GM10266 (cell line): ENCODE measurements at regions not wholly inside any gene's neighbourhood (a gene's known extent, or its start where the extent isn't known, plus 50 kb on each side); places are given as distances from the start of the nearest gene placed in this dataset.

Experiments
- DNase-seq: peaks from one replicate; pipeline ENCODE4 v3.0.0; 2012; ENCODE audit errors: extremely low spot score
- CTCF ChIP-seq: IDR thresholded peaks from 2 replicates; pipeline ENCODE4 v1.5.1; 2012; ENCODE audit warnings: mild to moderate bottlenecking, low read depth; ENCODE audit not compliant: control insufficient read depth, insufficient read depth; ENCODE audit errors: missing control alignments

GRCh38 chr12:24749171-24749570 is 199.7 kb downstream of the BCAT1 start:
- DNase-seq = no peak
- TF ChIP-seq CTCF = no peak

GRCh38 chr12:24748326-24748725 is 200.6 kb downstream of the BCAT1 start:
- DNase-seq = no peak
- TF ChIP-seq CTCF = no peak

- TF ChIP-seq CTCF = no peak
- DNase-seq = no peak
These were observed 202.0 kb downstream of the BCAT1 start for GRCh38 chr12:24746864-24747263.

GRCh38 chr12:24746006-24746671 is 202.8 kb downstream of the BCAT1 start:
- TF ChIP-seq CTCF = no peak
- DNase-seq = no peak

- TF ChIP-seq CTCF = no peak
- no peak for DNase-seq
These were observed 204.7 kb downstream of the BCAT1 start for GRCh38 chr12:24743941-24744793.

- peak; percentile 31 for DNase-seq
These were observed 206.5 kb downstream of the BCAT1 start for GRCh38 chr12:24742378-24742777.

More at GRCh38 chr12:24742378-24742777, 206.5 kb downstream of the BCAT1 start:
- TF ChIP-seq CTCF = no peak
